Smooth muscle cell (in vitro differentiated cells): ENCODE measurements at regions not wholly inside any gene's neighbourhood (a gene's known extent, or its start where the extent isn't known, plus 50 kb on each side); places are given as distances from the start of the nearest gene placed in this dataset.

Source experiments
- DNase-seq: peaks from one replicate; lab custom pipeline; 2025; ENCODE audit not compliant: unreplicated experiment; lab: John Stamatoyannopoulos, UW
- H2AFZ ChIP-seq: fragments of 200-600 bp; sonication (generic); 2 replicates; pipeline ENCODE4 v1.6.0; 2016; ENCODE audit warnings: antibody characterized with exemption, low read depth, mild to moderate bottlenecking
- H3F3A ChIP-seq: fragments of 200-600 bp; sonication (generic); 2 replicates; pipeline ENCODE4 v1.6.0; 2017; ENCODE audit warnings: antibody characterized with exemption, low read depth
- H3K27ac ChIP-seq: fragments of 200-600 bp; sonication (generic); 2 replicates; pipeline ENCODE4 v1.5.1; 2016; ENCODE audit warnings: low read depth, mild to moderate bottlenecking
- H3K27me3 ChIP-seq: fragments of 200-600 bp; sonication (generic); 2 replicates; pipeline ENCODE4 v1.6.1; 2016; ENCODE audit warnings: low read depth, mild to moderate bottlenecking
- H3K36me3 ChIP-seq: fragments of 200-600 bp; sonication (generic); 2 replicates; pipeline ENCODE4 v1.5.1; 2016; ENCODE audit warnings: low read depth
- H3K4me1 ChIP-seq: fragments of 200-600 bp; sonication (generic); 2 replicates; pipeline ENCODE4 v1.5.1; 2016; ENCODE audit warnings: low read depth
- H3K4me2 ChIP-seq: fragments of 200-600 bp; sonication (generic); 2 replicates; pipeline ENCODE4 v1.6.0; 2016; ENCODE audit warnings: mild to moderate bottlenecking
- H3K4me3 ChIP-seq: fragments of 200-600 bp; sonication (generic); 2 replicates; pipeline ENCODE4 v1.5.1; 2016; ENCODE audit warnings: mild to moderate bottlenecking
- H3K79me2 ChIP-seq: fragments of 200-600 bp; sonication (generic); 2 replicates; pipeline ENCODE4 v1.6.0; 2016; ENCODE audit warnings: low read depth, mild to moderate bottlenecking
- H3K9ac ChIP-seq: fragments of 200-600 bp; sonication (generic); 2 replicates; pipeline ENCODE4 v1.6.0; 2016; ENCODE audit warnings: low read depth
- H3K9me3 ChIP-seq: fragments of 200-600 bp; sonication (generic); replicated peaks from 2 replicates; pipeline ENCODE4 v1.5.1; 2016; ENCODE audit warnings: low read depth
- H4K20me1 ChIP-seq: fragments of 200-600 bp; sonication (generic); 2 replicates; pipeline ENCODE4 v1.6.0; 2016; ENCODE audit warnings: low read depth
- WGBS: methylation state at CpG from one replicate; pipeline ENCODE4 v1.1.7; 2016; ENCODE audit warnings: low lambda C conversion rate; 5-methylcytosine and 5-hydroxymethylcytosine counted together
- TF ChIP-seq, protein P1 (sequence below): fragments of 200-600 bp; sonication (generic); IDR thresholded peaks from 2 replicates; pipeline ENCODE4 v1.5.1; 2017; ENCODE audit warnings: borderline replicate concordance, mild to moderate bottlenecking, antibody characterized with exemption; ENCODE audit not compliant: insufficient read depth, poor library complexity, severe bottlenecking

DNA sequence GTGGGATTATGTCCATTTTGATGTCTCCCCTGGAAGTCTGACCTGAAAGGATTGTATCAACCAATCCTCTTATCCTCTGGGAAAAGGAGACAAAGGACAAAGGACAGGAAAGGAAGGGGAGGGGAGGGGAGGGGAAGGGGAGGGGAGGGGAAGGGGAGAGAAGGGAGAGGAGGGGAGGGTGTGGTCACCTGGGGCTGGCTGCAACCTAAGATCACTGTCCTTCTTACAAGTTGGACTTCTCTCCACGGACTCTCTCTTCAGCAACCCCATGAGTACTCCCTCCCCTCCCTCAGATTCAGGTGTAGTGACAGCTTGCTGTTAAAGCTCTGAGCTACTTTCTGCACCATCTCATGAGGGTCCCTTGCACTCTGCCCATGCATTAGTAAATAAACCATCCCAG is 58.9 kb upstream of the KLHL31 start:
- TF ChIP-seq, protein P1, sequence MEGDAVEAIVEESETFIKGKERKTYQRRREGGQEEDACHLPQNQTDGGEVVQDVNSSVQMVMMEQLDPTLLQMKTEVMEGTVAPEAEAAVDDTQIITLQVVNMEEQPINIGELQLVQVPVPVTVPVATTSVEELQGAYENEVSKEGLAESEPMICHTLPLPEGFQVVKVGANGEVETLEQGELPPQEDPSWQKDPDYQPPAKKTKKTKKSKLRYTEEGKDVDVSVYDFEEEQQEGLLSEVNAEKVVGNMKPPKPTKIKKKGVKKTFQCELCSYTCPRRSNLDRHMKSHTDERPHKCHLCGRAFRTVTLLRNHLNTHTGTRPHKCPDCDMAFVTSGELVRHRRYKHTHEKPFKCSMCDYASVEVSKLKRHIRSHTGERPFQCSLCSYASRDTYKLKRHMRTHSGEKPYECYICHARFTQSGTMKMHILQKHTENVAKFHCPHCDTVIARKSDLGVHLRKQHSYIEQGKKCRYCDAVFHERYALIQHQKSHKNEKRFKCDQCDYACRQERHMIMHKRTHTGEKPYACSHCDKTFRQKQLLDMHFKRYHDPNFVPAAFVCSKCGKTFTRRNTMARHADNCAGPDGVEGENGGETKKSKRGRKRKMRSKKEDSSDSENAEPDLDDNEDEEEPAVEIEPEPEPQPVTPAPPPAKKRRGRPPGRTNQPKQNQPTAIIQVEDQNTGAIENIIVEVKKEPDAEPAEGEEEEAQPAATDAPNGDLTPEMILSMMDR, result no peak
- Histone ChIP-seq H3K4me1 (peaks cover 2% of the 10 kb centered on the region), H3K9me3 (no peaks in the 10 kb centered on the region), H3K27me3 (no peaks in the 10 kb centered on the region), H4K20me1 (no peaks in the 10 kb centered on the region), H2AFZ (no peak overlapping the region), H3K79me2 (no peaks in the 10 kb centered on the region), H3F3A (no peaks in the 10 kb centered on the region), H3K36me3 (no peaks in the 10 kb centered on the region), H3K4me3 (no peak overlapping the region), H3K27ac (no peak overlapping the region), H3K4me2 (no peak overlapping the region), H3K9ac (no peak overlapping the region)
- no peak for DNase-seq
- 60% methylated on average over 1 of the region's 1 CpG for WGBS

GRCh38 chr6:53723331-53723730 is 57.8 kb upstream of the KLHL31 start:
- H3K9me3 ChIP-seq, result no peaks in the 10 kb centered on the region
- no peak overlapping the region for H3K9ac ChIP-seq
- no peak overlapping the region for H3K4me2 ChIP-seq
- no peak for DNase-seq
- H3K4me3 ChIP-seq, result no peak overlapping the region
- H3K79me2 ChIP-seq, result no peaks in the 10 kb centered on the region
- H3K27me3 ChIP-seq, result no peaks in the 10 kb centered on the region
- no peak overlapping the region for H3K27ac ChIP-seq
- TF ChIP-seq, protein P1, result no peak
- H2AFZ ChIP-seq, result no peak overlapping the region
- peaks cover 2% of the 10 kb centered on the region for H3K4me1 ChIP-seq
- WGBS, result 100% methylated on average over 1 of the region's 1 CpG
- no peaks in the 10 kb centered on the region for H4K20me1 ChIP-seq
- no peaks in the 10 kb centered on the region for H3K36me3 ChIP-seq
- no peaks in the 10 kb centered on the region for H3F3A ChIP-seq

GRCh38 chr6:53721766-53722165 is 56.2 kb upstream of the KLHL31 start:
- TF ChIP-seq, protein P1, result no peak
- H3K27ac ChIP-seq, result no peak overlapping the region
- WGBS, result 100% methylated on average over 2 of the region's 2 CpGs

DNA sequence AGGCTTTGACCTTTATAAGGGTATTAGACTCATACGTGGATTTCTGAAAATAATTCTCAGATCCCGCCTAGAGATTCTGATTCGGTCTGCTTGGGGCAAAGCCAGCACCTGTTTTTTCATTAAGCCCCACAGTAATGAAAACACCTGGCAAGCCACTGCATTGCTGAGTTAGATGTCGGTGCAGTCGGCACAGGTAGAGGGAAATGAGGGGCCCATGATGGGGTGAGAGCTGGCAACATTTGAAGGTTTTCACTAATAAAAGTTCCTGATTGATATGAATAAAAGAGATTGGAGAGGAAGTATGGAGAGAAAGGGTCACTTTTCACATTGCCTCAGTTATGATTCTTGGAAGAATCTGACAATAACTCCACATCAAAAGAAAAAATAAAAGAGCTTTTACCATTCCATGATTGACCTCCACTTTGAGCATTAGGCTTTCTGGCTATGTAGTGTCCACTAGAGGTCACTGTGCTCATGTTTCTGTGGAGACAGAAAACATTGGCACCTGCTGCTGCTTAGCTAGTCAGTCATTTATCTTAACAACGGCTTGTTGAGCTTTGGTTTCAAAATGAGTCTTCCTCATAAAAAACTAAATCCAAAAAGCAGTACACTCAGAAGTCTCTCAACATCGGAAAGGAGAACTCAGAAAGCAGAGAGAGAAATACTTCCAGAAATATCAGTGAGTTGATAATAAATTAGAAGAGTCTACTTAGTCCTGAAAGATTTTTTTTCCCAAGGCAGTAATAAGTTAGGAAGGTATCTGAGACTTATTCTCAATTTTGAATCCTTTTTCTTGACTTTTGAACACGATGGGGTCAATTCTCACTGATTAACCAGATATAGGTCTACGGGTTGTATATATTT is 53.3 kb upstream of the KLHL31 start:
- TF ChIP-seq, protein P1, result peak; percentile 66
- Histone ChIP-seq H3K9me3 (no peaks in the 10 kb centered on the region), H3K4me1 (peaks cover 8% of the 10 kb centered on the region), H3K27me3 (no peaks in the 10 kb centered on the region), H3F3A (no peaks in the 10 kb centered on the region), H3K27ac (no peak overlapping the region), H3K79me2 (no peaks in the 10 kb centered on the region), H3K9ac (no peak overlapping the region), H4K20me1 (no peaks in the 10 kb centered on the region), H3K4me2 (no peak overlapping the region), H3K4me3 (no peak overlapping the region), H3K36me3 (no peaks in the 10 kb centered on the region), H2AFZ (no peak overlapping the region)
- WGBS, result 59% methylated on average over 9 of the region's 9 CpGs
- DNase-seq, result no peak

More at GRCh38 chr6:53721766-53722165, 56.2 kb upstream of the KLHL31 start:
- no peak overlapping the region for H3K9ac ChIP-seq
- H3K4me3 ChIP-seq, result no peak overlapping the region
- H3K36me3 ChIP-seq, result no peaks in the 10 kb centered on the region
- H3K27me3 ChIP-seq, result no peaks in the 10 kb centered on the region
- no peaks in the 10 kb centered on the region for H3K9me3 ChIP-seq
- no peak overlapping the region for H2AFZ ChIP-seq
- no peak for DNase-seq
- H3K4me2 ChIP-seq, result no peak overlapping the region
- peaks cover 2% of the 10 kb centered on the region for H3K4me1 ChIP-seq
- no peaks in the 10 kb centered on the region for H3F3A ChIP-seq
- no peaks in the 10 kb centered on the region for H4K20me1 ChIP-seq
- H3K79me2 ChIP-seq, result no peaks in the 10 kb centered on the region
